CD4-positive, alpha-beta memory T cell (primary cell): ENCODE measurements at regions not wholly inside any gene's neighbourhood (a gene's known extent, or its start where the extent isn't known, plus 50 kb on each side); places are given as distances from the start of the nearest gene placed in this dataset.

Experiments used
- CTCF ChIA-PET: fragments of 350-600 bp; sonication (Branson Sonifier 250); formaldehyde crosslinking; loops from one replicate; lab custom pipeline; 2021; ENCODE audit warnings: inconsistent platforms; ENCODE audit not compliant: partially characterized antibody; lab: Charles Lee
- POLR2A ChIA-PET: fragments of 350-600 bp; sonication (Branson Sonifier 250); formaldehyde crosslinking; loops from one replicate; lab custom pipeline; 2021; ENCODE audit not compliant: partially characterized antibody; lab: Charles Lee
- DNase-seq, 5 donors: peaks; one replicate each; pipeline versions ENCODE4 v3.0.0 to v3.0.0-alpha.2; 2020 to 2022; ENCODE audit warnings: mixed read lengths in 1 of 5
- H3K27ac ChIP-seq: one replicate; pipeline ENCODE4 v1.7.0; 2013; ENCODE audit warnings: low read depth, low read length
- H3K27me3 ChIP-seq: 2 replicates; pipeline ENCODE4 v1.7.0; 2013; ENCODE audit warnings: mild to moderate bottlenecking, low read length, moderate library complexity; ENCODE audit not compliant: insufficient read depth
- H3K36me3 ChIP-seq: 2 replicates; pipeline ENCODE4 v1.7.0; 2013; ENCODE audit warnings: mild to moderate bottlenecking, low read length, moderate library complexity; ENCODE audit not compliant: insufficient read depth
- H3K4me1 ChIP-seq: 2 replicates; pipeline ENCODE4 v1.7.0; 2013; ENCODE audit warnings: mild to moderate bottlenecking, low read length, moderate library complexity; ENCODE audit not compliant: insufficient read depth
- H3K4me3 ChIP-seq, 2 donors: one replicate each; pipeline ENCODE4 v1.7.0; 2013; ENCODE audit warnings: low read length in 2 of 2, mild to moderate bottlenecking in 1 of 2
- H3K9me3 ChIP-seq, 2 donors: one replicate each; pipeline ENCODE4 v1.7.0; 2013; ENCODE audit warnings: low read length in 2 of 2, control low read depth in 1 of 2; ENCODE audit not compliant: control insufficient read depth in 1 of 2
- H3K27ac Mint-ChIP-seq, 7 donors: one replicate each; pipeline ENCODE4 v1.8.0; 2020 to 2021; ENCODE audit warnings: mixed read lengths in 7 of 7, mild to moderate bottlenecking in 6 of 7, inconsistent platforms in 3 of 7, moderate library complexity in 3 of 7
- H3K27me3 Mint-ChIP-seq, 2 donors: one replicate each; pipeline ENCODE4 v1.8.0; 2020 to 2021; ENCODE audit warnings: mixed read lengths in 2 of 2
- H3K36me3 Mint-ChIP-seq, 2 donors: one replicate each; pipeline ENCODE4 v1.8.0; 2020 to 2021; ENCODE audit warnings: mixed read lengths in 2 of 2, inconsistent platforms in 1 of 2, mild to moderate bottlenecking in 1 of 2
- H3K4me1 Mint-ChIP-seq, 4 donors: one replicate each; pipeline ENCODE4 v1.8.0; 2020 to 2021; ENCODE audit warnings: mixed read lengths in 4 of 4, mild to moderate bottlenecking in 1 of 4
- H3K4me3 Mint-ChIP-seq, 8 donors: one replicate each; pipeline ENCODE4 v1.8.0; 2020 to 2021; ENCODE audit warnings: mixed read lengths in 8 of 8, mild to moderate bottlenecking in 7 of 8, moderate library complexity in 6 of 8, inconsistent platforms in 3 of 8
- H3K9me3 Mint-ChIP-seq, 8 donors: one replicate each; pipeline ENCODE4 v1.8.0; 2020 to 2021; ENCODE audit warnings: mixed read lengths in 8 of 8, mild to moderate bottlenecking in 5 of 8, inconsistent platforms in 3 of 8, moderate library complexity in 1 of 8
- intact Hi-C: fragments of 100-400 bp; cut with micrococcal nuclease; formaldehyde crosslinking; loops from one replicate; pipeline ENCODE4 v1.15.1; 2023

GRCh38 chr11:23112987-23113886 lies 253.0 kb upstream of the CCDC179 start:
- DNase-seq: no peak
- POLR2A ChIA-PET: no interaction called here
- no peaks in the 10 kb centered on the region for H3K27me3 Mint-ChIP-seq
- no peak overlapping the region for H3K4me3 Mint-ChIP-seq
- Histone ChIP-seq H3K36me3 (no peaks in the 10 kb centered on the region), H3K27ac (no peak overlapping the region), H3K4me1 (no peaks in the 10 kb centered on the region), H3K9me3 (no peaks in the 10 kb centered on the region), H3K4me3 (no peak overlapping the region), H3K27me3 (no peaks in the 10 kb centered on the region)
- intact Hi-C loops: no loop called here
- H3K4me1 Mint-ChIP-seq: no peaks in the 10 kb centered on the region
- peaks cover 0 to 51% (median 15%) of the 10 kb centered on the region in 8 donors for H3K9me3 Mint-ChIP-seq
- H3K27ac Mint-ChIP-seq: no peak overlapping the region
- CTCF ChIA-PET: no interaction called here
- H3K36me3 Mint-ChIP-seq: peaks cover 0 to 3% of the 10 kb centered on the region in 2 donors

GRCh38 chr11:23113887-23114216 lies 253.6 kb upstream of the CCDC179 start:
- Mint-ChIP-seq H3K9me3 (peaks cover 0 to 46% (median 13%) of the 10 kb centered on the region in 8 donors), H3K36me3 (peaks cover 0 to 3% of the 10 kb centered on the region in 2 donors), H3K4me1 (no peaks in the 10 kb centered on the region), H3K27ac (no peak overlapping the region), H3K4me3 (no peak overlapping the region), H3K27me3 (no peaks in the 10 kb centered on the region)
- CTCF ChIA-PET: no interaction called here
- H3K27ac ChIP-seq: no peak overlapping the region
- no peak for DNase-seq
- intact Hi-C loops: no loop called here
- POLR2A ChIA-PET: no interaction called here
- H3K4me3 ChIP-seq: no peak overlapping the region
- H3K27me3 ChIP-seq: no peaks in the 10 kb centered on the region
- H3K9me3 ChIP-seq: no peaks in the 10 kb centered on the region
- no peaks in the 10 kb centered on the region for H3K4me1 ChIP-seq
- no peaks in the 10 kb centered on the region for H3K36me3 ChIP-seq

GRCh38 chr11:23123753-23124152 lies 263.5 kb upstream of the CCDC179 start:
- H3K36me3 ChIP-seq: no peaks in the 10 kb centered on the region
- peaks cover 0 to 9% of the 10 kb centered on the region in 2 donors for H3K9me3 ChIP-seq
- CTCF ChIA-PET: no interaction called here
- Mint-ChIP-seq H3K27ac (no peak overlapping the region), H3K4me3 (no peak overlapping the region), H3K27me3 (no peaks in the 10 kb centered on the region), H3K9me3 (peaks cover 0 to 36% (median 8%) of the 10 kb centered on the region in 8 donors), H3K4me1 (no peaks in the 10 kb centered on the region), H3K36me3 (no peaks in the 10 kb centered on the region)
- POLR2A ChIA-PET: no interaction called here
- intact Hi-C loops: no loop called here
- H3K27me3 ChIP-seq: no peaks in the 10 kb centered on the region
- no peak for DNase-seq
- no peak overlapping the region for H3K27ac ChIP-seq
- H3K4me3 ChIP-seq: no peak overlapping the region
- H3K4me1 ChIP-seq: no peaks in the 10 kb centered on the region

- no peaks in the 10 kb centered on the region for H3K27me3 ChIP-seq
- no peaks in the 10 kb centered on the region for H3K36me3 ChIP-seq
- H3K9me3 Mint-ChIP-seq: peaks cover 0 to 36% (median 9%) of the 10 kb centered on the region in 8 donors
- no peak overlapping the region for H3K4me3 Mint-ChIP-seq
- CTCF ChIA-PET: no interaction called here
- H3K27me3 Mint-ChIP-seq: no peaks in the 10 kb centered on the region
- no peaks in the 10 kb centered on the region for H3K4me1 ChIP-seq
- peaks cover 0 to 9% of the 10 kb centered on the region in 2 donors for H3K9me3 ChIP-seq
- H3K4me1 Mint-ChIP-seq: no peaks in the 10 kb centered on the region
- H3K36me3 Mint-ChIP-seq: no peaks in the 10 kb centered on the region
- H3K27ac ChIP-seq: no peak overlapping the region
- H3K4me3 ChIP-seq: no peak overlapping the region
- intact Hi-C loops: no loop called here
- POLR2A ChIA-PET: no interaction called here
- DNase-seq: no peak
- H3K27ac Mint-ChIP-seq: no peak overlapping the region
Measured at GRCh38 chr11:23124249-23124648, 264.0 kb upstream of the CCDC179 start.

GRCh38 chr11:23124996-23125395 lies 264.7 kb upstream of the CCDC179 start:
- no peaks in the 10 kb centered on the region for H3K27me3 ChIP-seq
- peaks cover 0 to 9% of the 10 kb centered on the region in 2 donors for H3K9me3 ChIP-seq
- intact Hi-C loops: no loop called here
- Mint-ChIP-seq H3K36me3 (no peaks in the 10 kb centered on the region), H3K27ac (no peak overlapping the region), H3K4me1 (no peaks in the 10 kb centered on the region), H3K27me3 (no peaks in the 10 kb centered on the region), H3K9me3 (peaks cover 3 to 35% (median 8%) of the 10 kb centered on the region in 8 donors), H3K4me3 (no peak overlapping the region)
- H3K4me1 ChIP-seq: no peaks in the 10 kb centered on the region
- ChIA-PET POLR2A (no interaction called here), CTCF (no interaction called here)
- H3K27ac ChIP-seq: no peak overlapping the region
- no peak for DNase-seq
- no peak overlapping the region for H3K4me3 ChIP-seq
- no peaks in the 10 kb centered on the region for H3K36me3 ChIP-seq

GRCh38 chr11:23127706-23128105 lies 267.4 kb upstream of the CCDC179 start:
- Histone ChIP-seq H3K27me3 (no peaks in the 10 kb centered on the region), H3K27ac (no peak overlapping the region), H3K4me3 (no peak overlapping the region), H3K9me3 (peaks cover 0 to 9% of the 10 kb centered on the region in 2 donors), H3K36me3 (no peaks in the 10 kb centered on the region), H3K4me1 (no peaks in the 10 kb centered on the region)
- Mint-ChIP-seq H3K4me1 (no peaks in the 10 kb centered on the region), H3K9me3 (peaks cover 6 to 51% (median 22%) of the 10 kb centered on the region in 8 donors), H3K36me3 (no peaks in the 10 kb centered on the region), H3K27ac (no peak overlapping the region), H3K27me3 (peaks cover 0 to under 1% of the 10 kb centered on the region in 2 donors), H3K4me3 (no peak overlapping the region)
- intact Hi-C loops: no loop called here
- ChIA-PET POLR2A (no interaction called here), CTCF (no interaction called here)
- DNase-seq: no peak

GRCh38 chr11:23134627-23135026 lies 274.4 kb upstream of the CCDC179 start:
- ChIA-PET CTCF (no interaction called here), POLR2A (no interaction called here)
- intact Hi-C loops: no loop called here
- Mint-ChIP-seq H3K4me3 (no peak overlapping the region), H3K9me3 (peaks cover 5 to 53% (median 31%) of the 10 kb centered on the region in 8 donors), H3K36me3 (no peaks in the 10 kb centered on the region), H3K4me1 (no peaks in the 10 kb centered on the region), H3K27me3 (peaks cover 0 to 2% of the 10 kb centered on the region in 2 donors), H3K27ac (no peak overlapping the region)
- Histone ChIP-seq H3K36me3 (no peaks in the 10 kb centered on the region), H3K9me3 (peaks cover 0 to 9% of the 10 kb centered on the region in 2 donors), H3K4me1 (no peaks in the 10 kb centered on the region), H3K4me3 (no peak overlapping the region), H3K27ac (no peak overlapping the region), H3K27me3 (no peaks in the 10 kb centered on the region)
- DNase-seq: no peak
